ENCODE measurements at regions not wholly inside any gene's neighbourhood (a gene's known extent, or its start where the extent isn't known, plus 50 kb on each side); places are given as distances from the start of the nearest gene placed in this dataset.
A peak's percentile ranks its signal among the peaks of the same experiment; 100 is the strongest.

- DNase-seq (ENCODE audit: low spot score), result no peak
Measured at GRCh38 chr7:1359681-1360485, 99.4 kb downstream of the MICALL2 start.

- no peak for DNase-seq (ENCODE audit: low spot score)
Measured at GRCh38 chr7:1360521-1360971, 98.7 kb downstream of the MICALL2 start.

GRCh38 chr7:1361016-1361755 is 98.1 kb downstream of the MICALL2 start:
- DNase-seq (ENCODE audit: low spot score), result no peak

- no peak for DNase-seq (ENCODE audit: low spot score)
Measured at GRCh38 chr7:1361756-1362125, 97.5 kb downstream of the MICALL2 start.

GRCh38 chr7:1362301-1362700 is 97.0 kb downstream of the MICALL2 start:
- DNase-seq (ENCODE audit: low spot score), result no peak

- no peak for DNase-seq (ENCODE audit: low spot score)
Measured at GRCh38 chr7:1364068-1364905, 95.0 kb downstream of the MICALL2 start.

- no peak for DNase-seq (ENCODE audit: low spot score)
Measured at GRCh38 chr7:1364906-1365570, 94.2 kb downstream of the MICALL2 start.

GRCh38 chr7:1365846-1366245 is 93.4 kb downstream of the MICALL2 start:
- no peak for DNase-seq (ENCODE audit: low spot score)

GRCh38 chr7:1366801-1367405 is 92.4 kb downstream of the MICALL2 start:
- DNase-seq (ENCODE audit: low spot score), result no peak

GRCh38 chr7:1367501-1368183 is 91.6 kb downstream of the MICALL2 start:
- DNase-seq (ENCODE audit: low spot score), result no peak

GRCh38 chr7:1368184-1368681 is 91.0 kb downstream of the MICALL2 start:
- DNase-seq (ENCODE audit: low spot score), result no peak

- DNase-seq (ENCODE audit: low spot score), result peak; percentile 69
Measured at GRCh38 chr7:1368682-1369571, 90.3 kb downstream of the MICALL2 start.

- no peak for DNase-seq (ENCODE audit: low spot score)
Measured at GRCh38 chr7:1369916-1370657, 89.2 kb downstream of the MICALL2 start.

- DNase-seq (ENCODE audit: low spot score), result no peak
Measured at GRCh38 chr7:1370738-1371137, 88.5 kb downstream of the MICALL2 start.

GRCh38 chr7:1372063-1372462 is 87.2 kb downstream of the MICALL2 start:
- DNase-seq (ENCODE audit: low spot score), result no peak

GRCh38 chr7:1372671-1373379 is 86.4 kb downstream of the MICALL2 start:
- no peak for DNase-seq (ENCODE audit: low spot score)

GRCh38 chr7:1377111-1377909 is 82.0 kb downstream of the MICALL2 start:
- no peak for DNase-seq (ENCODE audit: low spot score)
